ENCODE measurements at regions not wholly inside any gene's neighbourhood (a gene's known extent, or its start where the extent isn't known, plus 50 kb on each side); places are given as distances from the start of the nearest gene placed in this dataset.

DNA sequence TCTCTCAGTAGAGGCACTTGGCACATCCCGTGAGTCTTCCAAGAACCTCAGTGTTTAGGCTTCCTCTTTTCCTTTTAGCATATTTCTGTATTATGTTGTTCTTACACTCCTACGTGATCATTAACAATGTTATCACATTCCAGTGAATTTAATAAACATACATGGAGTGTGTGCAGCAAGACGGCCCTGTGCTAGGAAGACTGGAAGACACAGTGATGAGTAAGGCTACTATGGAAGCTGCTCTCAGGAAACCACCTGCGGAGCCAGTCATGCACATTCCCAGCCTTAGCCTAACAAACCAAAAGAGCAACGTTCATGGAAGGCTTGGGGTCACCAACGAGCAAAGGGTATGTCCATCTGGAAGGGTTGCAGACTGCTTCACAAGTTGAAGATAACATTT is 103.4 kb downstream of the ETAA1 start:
- TF ChIP-seq, protein P1, sequence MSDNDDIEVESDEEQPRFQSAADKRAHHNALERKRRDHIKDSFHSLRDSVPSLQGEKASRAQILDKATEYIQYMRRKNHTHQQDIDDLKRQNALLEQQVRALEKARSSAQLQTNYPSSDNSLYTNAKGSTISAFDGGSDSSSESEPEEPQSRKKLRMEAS (IDR thresholded peaks at IDR 0.05; ENCODE audit: insufficient read depth, insufficient read length): no peak
- TF ChIP-seq POLR2AphosphoS5 (IDR thresholded peaks at IDR 0.05; ENCODE audit: insufficient read depth, low read depth, low read length) (no peak), POLR2A (IDR thresholded peaks at IDR 0.05; ENCODE audit: low read depth, low read length) (no peak), MYC (IDR thresholded peaks at IDR 0.05; ENCODE audit: low read depth, low read length) (no peak)
- TF ChIP-seq, protein P2, sequence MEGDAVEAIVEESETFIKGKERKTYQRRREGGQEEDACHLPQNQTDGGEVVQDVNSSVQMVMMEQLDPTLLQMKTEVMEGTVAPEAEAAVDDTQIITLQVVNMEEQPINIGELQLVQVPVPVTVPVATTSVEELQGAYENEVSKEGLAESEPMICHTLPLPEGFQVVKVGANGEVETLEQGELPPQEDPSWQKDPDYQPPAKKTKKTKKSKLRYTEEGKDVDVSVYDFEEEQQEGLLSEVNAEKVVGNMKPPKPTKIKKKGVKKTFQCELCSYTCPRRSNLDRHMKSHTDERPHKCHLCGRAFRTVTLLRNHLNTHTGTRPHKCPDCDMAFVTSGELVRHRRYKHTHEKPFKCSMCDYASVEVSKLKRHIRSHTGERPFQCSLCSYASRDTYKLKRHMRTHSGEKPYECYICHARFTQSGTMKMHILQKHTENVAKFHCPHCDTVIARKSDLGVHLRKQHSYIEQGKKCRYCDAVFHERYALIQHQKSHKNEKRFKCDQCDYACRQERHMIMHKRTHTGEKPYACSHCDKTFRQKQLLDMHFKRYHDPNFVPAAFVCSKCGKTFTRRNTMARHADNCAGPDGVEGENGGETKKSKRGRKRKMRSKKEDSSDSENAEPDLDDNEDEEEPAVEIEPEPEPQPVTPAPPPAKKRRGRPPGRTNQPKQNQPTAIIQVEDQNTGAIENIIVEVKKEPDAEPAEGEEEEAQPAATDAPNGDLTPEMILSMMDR (IDR thresholded peaks at IDR 0.05; ENCODE audit: extremely low read depth in 1 of 2, insufficient read depth in 1 of 2, low read depth in 1 of 2, low read length in 2 of 2): no peak
